ENCODE measurements at regions not wholly inside any gene's neighbourhood (a gene's known extent, or its start where the extent isn't known, plus 50 kb on each side); places are given as distances from the start of the nearest gene placed in this dataset.

DNA sequence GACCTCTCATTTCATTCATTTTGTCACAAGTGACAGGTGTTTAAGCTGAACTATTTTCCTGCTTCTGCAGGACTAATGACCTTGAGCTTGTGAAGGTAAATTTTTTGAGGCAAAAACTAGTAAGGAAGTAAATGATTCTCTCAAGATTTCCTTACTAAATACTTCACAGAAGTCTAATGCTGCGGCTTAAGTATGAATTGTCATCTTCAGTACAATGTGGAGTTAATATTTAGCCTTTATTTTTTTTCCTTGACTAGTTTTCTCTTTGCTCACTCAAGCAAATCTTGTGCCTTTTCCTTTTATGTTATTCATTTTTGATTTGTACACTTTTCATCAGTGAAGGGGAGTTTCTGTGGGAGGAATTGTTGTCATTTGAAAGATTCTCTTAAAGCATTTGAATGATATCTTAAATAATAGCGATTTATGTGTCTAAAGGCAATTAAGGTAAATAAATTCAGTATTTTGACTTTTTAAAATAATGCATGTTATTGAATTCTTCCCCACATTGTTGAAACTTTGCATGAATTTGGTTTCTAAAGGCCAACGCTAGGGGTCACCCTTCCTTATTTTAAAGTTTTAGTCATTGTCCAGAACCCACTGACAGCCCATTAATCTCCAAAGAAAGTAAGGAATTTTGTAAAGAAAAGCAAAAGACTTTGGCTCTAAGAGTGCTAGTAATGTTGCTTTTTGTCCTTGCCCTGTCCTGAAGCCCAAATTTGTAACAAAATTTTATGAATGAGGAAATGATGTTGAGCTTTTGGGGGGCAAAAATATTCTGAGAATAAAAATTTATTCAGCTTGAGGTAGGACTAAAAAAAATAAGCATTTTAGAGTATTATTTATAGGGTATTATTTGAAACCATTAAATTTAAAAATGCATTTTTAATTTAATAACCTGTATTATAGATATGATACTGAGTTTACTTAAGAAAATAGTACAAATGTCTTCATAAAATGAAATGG lies 157.4 kb upstream of the LAMA2 start:
- peak; percentile 39 for DNase-seq
- H3K36me3 ChIP-seq (ENCODE audit: low read depth, missing control alignments), result no peaks in the 10 kb centered on the region
- no peaks in the 10 kb centered on the region for H3K4me1 ChIP-seq
- H3K27ac ChIP-seq, result no peak overlapping the region
- no peak for TF ChIP-seq POLR2A (IDR thresholded peaks at IDR 0.05)
- TF ChIP-seq, protein P1, sequence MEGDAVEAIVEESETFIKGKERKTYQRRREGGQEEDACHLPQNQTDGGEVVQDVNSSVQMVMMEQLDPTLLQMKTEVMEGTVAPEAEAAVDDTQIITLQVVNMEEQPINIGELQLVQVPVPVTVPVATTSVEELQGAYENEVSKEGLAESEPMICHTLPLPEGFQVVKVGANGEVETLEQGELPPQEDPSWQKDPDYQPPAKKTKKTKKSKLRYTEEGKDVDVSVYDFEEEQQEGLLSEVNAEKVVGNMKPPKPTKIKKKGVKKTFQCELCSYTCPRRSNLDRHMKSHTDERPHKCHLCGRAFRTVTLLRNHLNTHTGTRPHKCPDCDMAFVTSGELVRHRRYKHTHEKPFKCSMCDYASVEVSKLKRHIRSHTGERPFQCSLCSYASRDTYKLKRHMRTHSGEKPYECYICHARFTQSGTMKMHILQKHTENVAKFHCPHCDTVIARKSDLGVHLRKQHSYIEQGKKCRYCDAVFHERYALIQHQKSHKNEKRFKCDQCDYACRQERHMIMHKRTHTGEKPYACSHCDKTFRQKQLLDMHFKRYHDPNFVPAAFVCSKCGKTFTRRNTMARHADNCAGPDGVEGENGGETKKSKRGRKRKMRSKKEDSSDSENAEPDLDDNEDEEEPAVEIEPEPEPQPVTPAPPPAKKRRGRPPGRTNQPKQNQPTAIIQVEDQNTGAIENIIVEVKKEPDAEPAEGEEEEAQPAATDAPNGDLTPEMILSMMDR (IDR thresholded peaks at IDR 0.05), result peak; percentile 24 to 66 (median 58)
- no peaks in the 10 kb centered on the region for H3K27me3 ChIP-seq
- H3K9me3 ChIP-seq, result no peaks in the 10 kb centered on the region
- WGBS, 2 donors, result 39 to 40% methylated on average over 3 of the region's 3 CpGs
- H3K4me3 ChIP-seq, result no peak overlapping the region
- intact Hi-C loops (cut with DNase I; ENCODE audit: low total_unique reads), result no loop called here

DNA sequence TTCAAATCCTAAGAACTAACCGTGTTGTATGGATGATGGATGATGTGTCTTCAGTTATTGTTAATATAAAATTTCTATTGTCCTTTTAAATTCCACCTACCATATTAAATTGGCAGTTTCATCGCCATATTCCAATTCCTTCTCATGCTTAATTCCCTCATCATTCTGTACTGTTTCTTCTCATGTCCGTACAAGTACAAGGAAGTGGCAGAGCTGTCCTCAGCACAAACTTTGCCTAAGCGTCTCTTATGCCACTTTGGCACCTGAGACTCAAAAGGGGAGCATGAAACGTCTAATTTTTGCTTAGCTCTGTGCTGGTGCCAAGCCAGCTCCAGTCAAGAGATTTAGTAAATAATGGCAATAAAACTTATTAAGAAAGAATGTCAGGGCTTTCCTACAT lies 158.2 kb upstream of the LAMA2 start:
- WGBS, 2 donors, result 70 to 90% methylated on average over 5 of the region's 5 CpGs
- Histone ChIP-seq H3K27ac (no peak overlapping the region), H3K36me3 (ENCODE audit: low read depth, missing control alignments) (no peaks in the 10 kb centered on the region), H3K27me3 (no peaks in the 10 kb centered on the region), H3K9me3 (no peaks in the 10 kb centered on the region), H3K4me3 (no peak overlapping the region), H3K4me1 (no peaks in the 10 kb centered on the region)
- no peak for TF ChIP-seq POLR2A (IDR thresholded peaks at IDR 0.05)
- TF ChIP-seq, protein P1 (IDR thresholded peaks at IDR 0.05), result no peak
- intact Hi-C loops (cut with DNase I; ENCODE audit: low total_unique reads), result no loop called here
- DNase-seq, result no peak

DNA sequence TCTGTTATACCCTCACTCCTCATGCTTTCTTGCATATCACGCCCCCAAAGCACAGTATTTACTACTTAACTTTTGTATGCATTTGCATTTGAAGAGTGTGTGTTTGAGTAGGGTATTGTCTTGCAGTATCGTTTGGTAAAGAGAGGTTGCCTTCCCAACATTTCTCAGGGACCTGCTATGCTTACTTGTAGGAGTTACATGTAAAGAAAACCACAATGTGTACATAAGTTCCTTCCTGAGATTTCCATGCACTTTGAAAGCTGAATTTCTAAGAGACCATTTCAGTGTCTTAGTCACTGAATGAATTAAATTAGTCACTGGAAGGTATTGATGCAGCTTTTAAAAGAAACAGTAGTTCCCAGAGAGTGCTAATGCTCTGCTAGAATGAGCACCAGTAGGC lies 159.3 kb upstream of the LAMA2 start:
- 55 to 79% methylated on average over 2 of the region's 2 CpGs for whole genome bisulfite sequencing, 2 donors
- Histone ChIP-seq H3K27me3 (no peaks in the 10 kb centered on the region), H3K27ac (no peak overlapping the region), H3K4me1 (no peaks in the 10 kb centered on the region), H3K9me3 (no peaks in the 10 kb centered on the region), H3K4me3 (no peak overlapping the region), H3K36me3 (ENCODE audit: low read depth, missing control alignments) (no peaks in the 10 kb centered on the region)
- intact Hi-C loops (cut with DNase I; ENCODE audit: low total_unique reads), result no loop called here
- TF ChIP-seq, protein P1 (IDR thresholded peaks at IDR 0.05), result no peak
- no peak for TF ChIP-seq POLR2A (IDR thresholded peaks at IDR 0.05)
- no peak for DNase-seq

DNA sequence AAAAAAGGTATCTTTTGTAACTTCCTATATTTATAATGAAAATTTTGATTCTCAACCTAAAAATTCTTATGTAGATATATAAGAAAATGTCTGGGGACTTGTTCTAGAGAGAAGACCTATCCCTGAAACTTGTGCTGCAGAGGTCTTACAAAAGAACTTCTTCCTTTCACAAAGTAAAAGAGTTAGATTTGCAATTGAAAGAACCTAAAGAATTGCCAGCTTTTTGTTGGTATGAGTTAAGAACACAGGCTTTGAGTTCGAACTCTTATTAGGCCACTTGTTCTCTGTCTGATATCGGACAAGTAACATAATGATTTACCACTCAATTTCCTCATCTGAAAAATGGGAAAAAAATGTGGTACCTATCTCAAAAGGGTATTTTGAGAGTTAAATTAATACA lies 162.0 kb upstream of the LAMA2 start:
- TF ChIP-seq POLR2A (IDR thresholded peaks at IDR 0.05), result no peak
- intact Hi-C loops (cut with DNase I; ENCODE audit: low total_unique reads), result no loop called here

DNA sequence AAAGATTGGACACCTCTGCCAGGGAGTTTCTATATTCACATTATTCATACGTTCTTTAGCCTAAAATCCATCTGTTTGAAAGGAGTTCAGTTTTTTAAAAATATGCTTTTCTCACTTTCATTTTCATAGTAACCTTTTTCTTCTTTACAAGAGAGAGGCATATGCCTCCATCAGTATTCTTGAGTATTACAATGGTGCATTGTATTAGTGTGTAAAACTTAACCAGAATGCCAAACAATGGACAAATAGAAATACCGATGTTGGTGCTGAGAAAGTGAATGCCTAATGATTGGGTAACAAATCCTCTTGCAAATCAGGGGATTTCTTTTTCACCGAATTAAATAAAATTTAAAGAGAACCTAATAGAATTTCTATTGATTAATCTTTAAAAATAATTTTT lies 163.2 kb upstream of the LAMA2 start:
- TF ChIP-seq POLR2A (IDR thresholded peaks at IDR 0.05), result no peak
- TF ChIP-seq, protein P1 (IDR thresholded peaks at IDR 0.05), result no peak
- intact Hi-C loops (cut with DNase I; ENCODE audit: low total_unique reads), result no loop called here

More for the DNA sequence above, 162.0 kb upstream of the LAMA2 start:
- Histone ChIP-seq H3K9me3 (no peaks in the 10 kb centered on the region), H3K36me3 (ENCODE audit: low read depth, missing control alignments) (no peaks in the 10 kb centered on the region), H3K27ac (no peak overlapping the region), H3K4me1 (no peaks in the 10 kb centered on the region), H3K27me3 (no peaks in the 10 kb centered on the region), H3K4me3 (no peak overlapping the region)
- DNase-seq, result no peak
- 87 to 95% methylated on average over 2 of the region's 2 CpGs for WGBS, 2 donors

More for the DNA sequence above, 163.2 kb upstream of the LAMA2 start:
- H3K9me3 ChIP-seq, result no peaks in the 10 kb centered on the region
- H3K4me1 ChIP-seq, result no peaks in the 10 kb centered on the region
- no peak overlapping the region for H3K4me3 ChIP-seq
- H3K36me3 ChIP-seq (ENCODE audit: low read depth, missing control alignments), result no peaks in the 10 kb centered on the region
- 86 to 90% methylated on average over 3 of the region's 3 CpGs for WGBS, 2 donors
- H3K27ac ChIP-seq, result no peak overlapping the region
- no peaks in the 10 kb centered on the region for H3K27me3 ChIP-seq
- DNase-seq, result no peak
